ENCODE measurements at regions not wholly inside any gene's neighbourhood (a gene's known extent, or its start where the extent isn't known, plus 50 kb on each side); places are given as distances from the start of the nearest gene placed in this dataset.

DNA sequence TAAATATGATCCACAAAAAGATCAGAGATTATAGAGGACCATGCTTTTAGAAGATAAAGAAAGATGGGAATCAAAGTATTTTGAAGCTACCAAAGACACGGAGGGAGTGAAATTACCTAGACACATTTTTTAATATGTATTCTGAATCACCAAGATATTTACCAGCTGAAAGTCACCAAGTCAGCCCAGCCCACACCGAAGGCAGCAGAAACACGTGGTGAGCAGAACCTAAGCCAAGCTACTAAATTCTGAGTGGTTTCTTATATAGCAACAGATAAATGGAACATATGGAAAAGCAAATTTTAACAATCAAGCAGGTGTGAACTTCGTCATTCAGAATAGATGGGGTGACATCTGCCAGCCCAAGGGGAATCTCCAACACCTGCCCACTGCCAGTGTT lies 134.7 kb upstream of the AKR1E2 start:
- TF ChIP-seq, protein P1, sequence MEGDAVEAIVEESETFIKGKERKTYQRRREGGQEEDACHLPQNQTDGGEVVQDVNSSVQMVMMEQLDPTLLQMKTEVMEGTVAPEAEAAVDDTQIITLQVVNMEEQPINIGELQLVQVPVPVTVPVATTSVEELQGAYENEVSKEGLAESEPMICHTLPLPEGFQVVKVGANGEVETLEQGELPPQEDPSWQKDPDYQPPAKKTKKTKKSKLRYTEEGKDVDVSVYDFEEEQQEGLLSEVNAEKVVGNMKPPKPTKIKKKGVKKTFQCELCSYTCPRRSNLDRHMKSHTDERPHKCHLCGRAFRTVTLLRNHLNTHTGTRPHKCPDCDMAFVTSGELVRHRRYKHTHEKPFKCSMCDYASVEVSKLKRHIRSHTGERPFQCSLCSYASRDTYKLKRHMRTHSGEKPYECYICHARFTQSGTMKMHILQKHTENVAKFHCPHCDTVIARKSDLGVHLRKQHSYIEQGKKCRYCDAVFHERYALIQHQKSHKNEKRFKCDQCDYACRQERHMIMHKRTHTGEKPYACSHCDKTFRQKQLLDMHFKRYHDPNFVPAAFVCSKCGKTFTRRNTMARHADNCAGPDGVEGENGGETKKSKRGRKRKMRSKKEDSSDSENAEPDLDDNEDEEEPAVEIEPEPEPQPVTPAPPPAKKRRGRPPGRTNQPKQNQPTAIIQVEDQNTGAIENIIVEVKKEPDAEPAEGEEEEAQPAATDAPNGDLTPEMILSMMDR (IDR thresholded peaks at IDR 0.05), result no peak
- TF ChIP-seq SMAD4 (CRISPR knock-in tag; IDR thresholded peaks at IDR 0.05), result no peak
- TF ChIP-seq, protein P2, sequence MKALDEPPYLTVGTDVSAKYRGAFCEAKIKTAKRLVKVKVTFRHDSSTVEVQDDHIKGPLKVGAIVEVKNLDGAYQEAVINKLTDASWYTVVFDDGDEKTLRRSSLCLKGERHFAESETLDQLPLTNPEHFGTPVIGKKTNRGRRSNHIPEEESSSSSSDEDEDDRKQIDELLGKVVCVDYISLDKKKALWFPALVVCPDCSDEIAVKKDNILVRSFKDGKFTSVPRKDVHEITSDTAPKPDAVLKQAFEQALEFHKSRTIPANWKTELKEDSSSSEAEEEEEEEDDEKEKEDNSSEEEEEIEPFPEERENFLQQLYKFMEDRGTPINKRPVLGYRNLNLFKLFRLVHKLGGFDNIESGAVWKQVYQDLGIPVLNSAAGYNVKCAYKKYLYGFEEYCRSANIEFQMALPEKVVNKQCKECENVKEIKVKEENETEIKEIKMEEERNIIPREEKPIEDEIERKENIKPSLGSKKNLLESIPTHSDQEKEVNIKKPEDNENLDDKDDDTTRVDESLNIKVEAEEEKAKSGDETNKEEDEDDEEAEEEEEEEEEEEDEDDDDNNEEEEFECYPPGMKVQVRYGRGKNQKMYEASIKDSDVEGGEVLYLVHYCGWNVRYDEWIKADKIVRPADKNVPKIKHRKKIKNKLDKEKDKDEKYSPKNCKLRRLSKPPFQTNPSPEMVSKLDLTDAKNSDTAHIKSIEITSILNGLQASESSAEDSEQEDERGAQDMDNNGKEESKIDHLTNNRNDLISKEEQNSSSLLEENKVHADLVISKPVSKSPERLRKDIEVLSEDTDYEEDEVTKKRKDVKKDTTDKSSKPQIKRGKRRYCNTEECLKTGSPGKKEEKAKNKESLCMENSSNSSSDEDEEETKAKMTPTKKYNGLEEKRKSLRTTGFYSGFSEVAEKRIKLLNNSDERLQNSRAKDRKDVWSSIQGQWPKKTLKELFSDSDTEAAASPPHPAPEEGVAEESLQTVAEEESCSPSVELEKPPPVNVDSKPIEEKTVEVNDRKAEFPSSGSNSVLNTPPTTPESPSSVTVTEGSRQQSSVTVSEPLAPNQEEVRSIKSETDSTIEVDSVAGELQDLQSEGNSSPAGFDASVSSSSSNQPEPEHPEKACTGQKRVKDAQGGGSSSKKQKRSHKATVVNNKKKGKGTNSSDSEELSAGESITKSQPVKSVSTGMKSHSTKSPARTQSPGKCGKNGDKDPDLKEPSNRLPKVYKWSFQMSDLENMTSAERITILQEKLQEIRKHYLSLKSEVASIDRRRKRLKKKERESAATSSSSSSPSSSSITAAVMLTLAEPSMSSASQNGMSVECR (CRISPR knock-in tag; IDR thresholded peaks at IDR 0.05; ENCODE audit: borderline replicate concordance), result no peak
- TF ChIP-seq, protein P3, sequence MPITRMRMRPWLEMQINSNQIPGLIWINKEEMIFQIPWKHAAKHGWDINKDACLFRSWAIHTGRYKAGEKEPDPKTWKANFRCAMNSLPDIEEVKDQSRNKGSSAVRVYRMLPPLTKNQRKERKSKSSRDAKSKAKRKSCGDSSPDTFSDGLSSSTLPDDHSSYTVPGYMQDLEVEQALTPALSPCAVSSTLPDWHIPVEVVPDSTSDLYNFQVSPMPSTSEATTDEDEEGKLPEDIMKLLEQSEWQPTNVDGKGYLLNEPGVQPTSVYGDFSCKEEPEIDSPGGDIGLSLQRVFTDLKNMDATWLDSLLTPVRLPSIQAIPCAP (CRISPR knock-in tag; IDR thresholded peaks at IDR 0.05), result no peak
- no peak for TF ChIP-seq NR1H2 (CRISPR knock-in tag; IDR thresholded peaks at IDR 0.05)
- no peak for TF ChIP-seq NR2C2 (CRISPR knock-in tag; IDR thresholded peaks at IDR 0.05)
- no peak for TF ChIP-seq ESRRA (CRISPR knock-in tag; IDR thresholded peaks at IDR 0.05; ENCODE audit: borderline replicate concordance)
- TF ChIP-seq TCF7 (CRISPR knock-in tag; IDR thresholded peaks at IDR 0.05; ENCODE audit: low read depth), result no peak
- TF ChIP-seq, protein P4, sequence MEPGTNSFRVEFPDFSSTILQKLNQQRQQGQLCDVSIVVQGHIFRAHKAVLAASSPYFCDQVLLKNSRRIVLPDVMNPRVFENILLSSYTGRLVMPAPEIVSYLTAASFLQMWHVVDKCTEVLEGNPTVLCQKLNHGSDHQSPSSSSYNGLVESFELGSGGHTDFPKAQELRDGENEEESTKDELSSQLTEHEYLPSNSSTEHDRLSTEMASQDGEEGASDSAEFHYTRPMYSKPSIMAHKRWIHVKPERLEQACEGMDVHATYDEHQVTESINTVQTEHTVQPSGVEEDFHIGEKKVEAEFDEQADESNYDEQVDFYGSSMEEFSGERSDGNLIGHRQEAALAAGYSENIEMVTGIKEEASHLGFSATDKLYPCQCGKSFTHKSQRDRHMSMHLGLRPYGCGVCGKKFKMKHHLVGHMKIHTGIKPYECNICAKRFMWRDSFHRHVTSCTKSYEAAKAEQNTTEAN (CRISPR knock-in tag; IDR thresholded peaks at IDR 0.05), result no peak
- TF ChIP-seq FOXP1 (CRISPR knock-in tag; IDR thresholded peaks at IDR 0.05; ENCODE audit: borderline replicate concordance), result no peak
- TF ChIP-seq JUN (CRISPR knock-in tag; IDR thresholded peaks at IDR 0.05), result no peak
- TF ChIP-seq, protein P5, sequence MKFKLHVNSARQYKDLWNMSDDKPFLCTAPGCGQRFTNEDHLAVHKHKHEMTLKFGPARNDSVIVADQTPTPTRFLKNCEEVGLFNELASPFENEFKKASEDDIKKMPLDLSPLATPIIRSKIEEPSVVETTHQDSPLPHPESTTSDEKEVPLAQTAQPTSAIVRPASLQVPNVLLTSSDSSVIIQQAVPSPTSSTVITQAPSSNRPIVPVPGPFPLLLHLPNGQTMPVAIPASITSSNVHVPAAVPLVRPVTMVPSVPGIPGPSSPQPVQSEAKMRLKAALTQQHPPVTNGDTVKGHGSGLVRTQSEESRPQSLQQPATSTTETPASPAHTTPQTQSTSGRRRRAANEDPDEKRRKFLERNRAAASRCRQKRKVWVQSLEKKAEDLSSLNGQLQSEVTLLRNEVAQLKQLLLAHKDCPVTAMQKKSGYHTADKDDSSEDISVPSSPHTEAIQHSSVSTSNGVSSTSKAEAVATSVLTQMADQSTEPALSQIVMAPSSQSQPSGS (CRISPR knock-in tag; IDR thresholded peaks at IDR 0.05; ENCODE audit: borderline replicate concordance, low read depth), result no peak
- no peak for TF ChIP-seq ZNF396 (CRISPR knock-in tag; IDR thresholded peaks at IDR 0.05; ENCODE audit: borderline replicate concordance)
- TF ChIP-seq, protein P6, sequence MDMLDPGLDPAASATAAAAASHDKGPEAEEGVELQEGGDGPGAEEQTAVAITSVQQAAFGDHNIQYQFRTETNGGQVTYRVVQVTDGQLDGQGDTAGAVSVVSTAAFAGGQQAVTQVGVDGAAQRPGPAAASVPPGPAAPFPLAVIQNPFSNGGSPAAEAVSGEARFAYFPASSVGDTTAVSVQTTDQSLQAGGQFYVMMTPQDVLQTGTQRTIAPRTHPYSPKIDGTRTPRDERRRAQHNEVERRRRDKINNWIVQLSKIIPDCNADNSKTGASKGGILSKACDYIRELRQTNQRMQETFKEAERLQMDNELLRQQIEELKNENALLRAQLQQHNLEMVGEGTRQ (CRISPR knock-in tag; IDR thresholded peaks at IDR 0.05), result no peak
